ENCODE measurements at regions not wholly inside any gene's neighbourhood (a gene's known extent, or its start where the extent isn't known, plus 50 kb on each side); places are given as distances from the start of the nearest gene placed in this dataset.

DNA sequence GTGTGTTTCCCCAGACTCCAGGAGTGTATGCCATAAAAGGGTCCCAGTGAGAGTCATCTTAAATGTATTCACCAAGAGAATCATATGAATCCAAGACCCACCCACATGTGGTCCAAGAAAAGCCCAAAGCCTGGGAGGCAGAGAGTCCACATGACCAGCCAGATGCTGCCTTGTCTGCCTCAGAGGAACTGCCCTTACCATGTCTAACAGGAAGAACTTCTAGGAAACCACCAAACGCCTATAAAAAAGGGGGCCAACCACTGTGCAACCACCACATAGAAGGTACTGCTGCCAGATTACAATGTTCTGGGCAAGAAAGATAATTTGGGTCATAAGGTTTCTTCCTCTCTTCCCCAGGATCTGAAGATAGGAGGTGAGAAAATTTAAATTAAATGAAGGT, 129.8 kb upstream of the SLC24A2 start:
- Mint-ChIP-seq H3K27me3 (peaks cover 28% of the 10 kb centered on the region), H3K4me3 (no peak overlapping the region), H3K4me1 (no peaks in the 10 kb centered on the region), H3K9me3 (ENCODE audit: insufficient read depth) (no peaks in the 10 kb centered on the region), H3K27ac (no peak overlapping the region)
- ChIA-PET CTCF (interaction anchor here (0.6 to 1.4 kb wide), 2 partner anchors 10 to 1023 kb away, joined by 3 to 5 read pairs; no protein-coding TSS in a partner anchor), POLR2A (no interaction called here)
- peaks cover 0 to 8% (median 0%) of the 10 kb centered on the region in 4 experiments for H3K27me3 ChIP-seq (replicated peaks in 1 of 4; ENCODE audit: control extremely low read depth in 1 of 4, control insufficient read depth in 3 of 4, insufficient read depth in 4 of 4, low read length in 3 of 4)
- H3K36me3 ChIP-seq (replicated peaks in 1 of 2; ENCODE audit: control extremely low read depth in 1 of 2, control insufficient read depth in 1 of 2, extremely low read depth in 1 of 2, insufficient read depth in 2 of 2, low read length in 1 of 2) = no peaks in the 10 kb centered on the region
- ATAC-seq (ENCODE audit: low read depth) (no peak), DNase-seq (no peak)
- 0% methylated on average over 1 of the region's 1 CpG for WGBS (ENCODE audit: insufficient coverage)
- H3K4me1 ChIP-seq (ENCODE audit: control insufficient read depth in 2 of 2, insufficient read depth in 2 of 2, low read length in 2 of 2) = no peaks in the 10 kb centered on the region
- no peaks in the 10 kb centered on the region for H3K9me3 ChIP-seq (ENCODE audit: control extremely low read depth in 1 of 3, control insufficient read depth in 2 of 3, insufficient read depth in 1 of 3, low read length in 2 of 3)
- H3K79me2 ChIP-seq (ENCODE audit: control insufficient read depth, insufficient read depth, low read length) = no peaks in the 10 kb centered on the region
- H4K20me1 ChIP-seq (ENCODE audit: control insufficient read depth, insufficient read depth, low read length, poor library complexity, severe bottlenecking) = no peaks in the 10 kb centered on the region
- H3K4me3 ChIP-seq (ENCODE audit: control extremely low read depth in 1 of 5, extremely low read depth in 1 of 5, insufficient read depth in 1 of 5, low read depth in 2 of 5, low read length in 4 of 5) = no peak overlapping the region
- H3K9ac ChIP-seq (ENCODE audit: low read length) = no peak overlapping the region
- no peak for TF ChIP-seq EZH2 (IDR thresholded peaks at IDR 0.05; ENCODE audit: borderline replicate concordance, insufficient read depth, low read depth, low read length, poor library complexity, severe bottlenecking)
- TF ChIP-seq, protein P1, sequence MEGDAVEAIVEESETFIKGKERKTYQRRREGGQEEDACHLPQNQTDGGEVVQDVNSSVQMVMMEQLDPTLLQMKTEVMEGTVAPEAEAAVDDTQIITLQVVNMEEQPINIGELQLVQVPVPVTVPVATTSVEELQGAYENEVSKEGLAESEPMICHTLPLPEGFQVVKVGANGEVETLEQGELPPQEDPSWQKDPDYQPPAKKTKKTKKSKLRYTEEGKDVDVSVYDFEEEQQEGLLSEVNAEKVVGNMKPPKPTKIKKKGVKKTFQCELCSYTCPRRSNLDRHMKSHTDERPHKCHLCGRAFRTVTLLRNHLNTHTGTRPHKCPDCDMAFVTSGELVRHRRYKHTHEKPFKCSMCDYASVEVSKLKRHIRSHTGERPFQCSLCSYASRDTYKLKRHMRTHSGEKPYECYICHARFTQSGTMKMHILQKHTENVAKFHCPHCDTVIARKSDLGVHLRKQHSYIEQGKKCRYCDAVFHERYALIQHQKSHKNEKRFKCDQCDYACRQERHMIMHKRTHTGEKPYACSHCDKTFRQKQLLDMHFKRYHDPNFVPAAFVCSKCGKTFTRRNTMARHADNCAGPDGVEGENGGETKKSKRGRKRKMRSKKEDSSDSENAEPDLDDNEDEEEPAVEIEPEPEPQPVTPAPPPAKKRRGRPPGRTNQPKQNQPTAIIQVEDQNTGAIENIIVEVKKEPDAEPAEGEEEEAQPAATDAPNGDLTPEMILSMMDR (IDR thresholded peaks at IDR 0.05) = no peak
- no peak overlapping the region for H3K27ac ChIP-seq (ENCODE audit: low read length in 2 of 2)
- intact Hi-C loops (cut with micrococcal nuclease) = no loop called here
- H2AFZ ChIP-seq (ENCODE audit: insufficient read depth, low read depth, low read length, poor library complexity, severe bottlenecking) = no peak overlapping the region
- no peak overlapping the region for H3K4me2 ChIP-seq (replicated peaks; ENCODE audit: low read depth, low read length, poor library complexity, severe bottlenecking)

GRCh38 chr9:19914044-19914443, 125.2 kb upstream of the SLC24A2 start:
- H2AFZ ChIP-seq (ENCODE audit: insufficient read depth, low read depth, low read length, poor library complexity, severe bottlenecking) = no peak overlapping the region
- DNase-seq (no peak), ATAC-seq (ENCODE audit: low read depth) (no peak)
- intact Hi-C loops (cut with micrococcal nuclease) = no loop called here
- H3K4me1 ChIP-seq (ENCODE audit: control insufficient read depth in 2 of 2, insufficient read depth in 2 of 2, low read length in 2 of 2) = no peaks in the 10 kb centered on the region
- no peaks in the 10 kb centered on the region for H3K36me3 ChIP-seq (replicated peaks in 1 of 2; ENCODE audit: control extremely low read depth in 1 of 2, control insufficient read depth in 1 of 2, extremely low read depth in 1 of 2, insufficient read depth in 2 of 2, low read length in 1 of 2)
- Mint-ChIP-seq H3K9me3 (ENCODE audit: insufficient read depth) (no peaks in the 10 kb centered on the region), H3K4me1 (no peaks in the 10 kb centered on the region), H3K27ac (no peak overlapping the region), H3K27me3 (peaks cover 12% of the 10 kb centered on the region), H3K4me3 (no peak overlapping the region)
- peaks cover 0 to 8% (median 0%) of the 10 kb centered on the region in 4 experiments for H3K27me3 ChIP-seq (replicated peaks in 1 of 4; ENCODE audit: control extremely low read depth in 1 of 4, control insufficient read depth in 3 of 4, insufficient read depth in 4 of 4, low read length in 3 of 4)
- no peak overlapping the region for H3K9ac ChIP-seq (ENCODE audit: low read length)
- no peaks in the 10 kb centered on the region for H4K20me1 ChIP-seq (ENCODE audit: control insufficient read depth, insufficient read depth, low read length, poor library complexity, severe bottlenecking)
- WGBS (ENCODE audit: insufficient coverage) = 93% methylated on average over 3 of the region's 3 CpGs
- no peak for TF ChIP-seq EZH2 (IDR thresholded peaks at IDR 0.05; ENCODE audit: borderline replicate concordance, insufficient read depth, low read depth, low read length, poor library complexity, severe bottlenecking)
- TF ChIP-seq, protein P1 (IDR thresholded peaks at IDR 0.05) = no peak
- POLR2A ChIA-PET = no interaction called here
- no peak overlapping the region for H3K27ac ChIP-seq (ENCODE audit: low read length in 2 of 2)
- CTCF ChIA-PET = no interaction called here
- no peak overlapping the region for H3K4me3 ChIP-seq (ENCODE audit: control extremely low read depth in 1 of 5, extremely low read depth in 1 of 5, insufficient read depth in 1 of 5, low read depth in 2 of 5, low read length in 4 of 5)
- no peak overlapping the region for H3K4me2 ChIP-seq (replicated peaks; ENCODE audit: low read depth, low read length, poor library complexity, severe bottlenecking)
- no peaks in the 10 kb centered on the region for H3K79me2 ChIP-seq (ENCODE audit: control insufficient read depth, insufficient read depth, low read length)
- no peaks in the 10 kb centered on the region for H3K9me3 ChIP-seq (ENCODE audit: control extremely low read depth in 1 of 3, control insufficient read depth in 2 of 3, insufficient read depth in 1 of 3, low read length in 2 of 3)

Measured in B cell (primary cell).